ENCODE measurements at regions not wholly inside any gene's neighbourhood (a gene's known extent, or its start where the extent isn't known, plus 50 kb on each side); places are given as distances from the start of the nearest gene placed in this dataset.
"Not testable (repeated sequence)": the region's sequence is repeated elsewhere in the genome, so short reads cannot be mapped to it uniquely, and the experiment has no call there.

GRCh38 chr12:9416346-9416745 is 191.4 kb downstream of the KLRB1 start:
- not testable (repeated sequence) for TF ChIP-seq USF1 (IDR thresholded peaks at IDR 0.05; ENCODE audit: borderline replicate concordance, low read depth); TAF1 (IDR thresholded peaks at IDR 0.05; ENCODE audit: borderline replicate concordance, low read depth, low read length)
